Stimulated activated CD8-positive, alpha-beta memory T cell treated with anti-CD3 and anti-CD28 coated beads, Interleukin-4, amount 100 ng/mL, for 4 hours (primary cell): ENCODE measurements at regions not wholly inside any gene's neighbourhood (a gene's known extent, or its start where the extent isn't known, plus 50 kb on each side); places are given as distances from the start of the nearest gene placed in this dataset.

ENCODE experiments used
- DNase-seq, 2 donors: peaks; one replicate each; pipeline ENCODE4 v3.0.0-alpha.2; 2020; ENCODE audit warnings: low read depth in 2 of 2, low spot score in 1 of 2

DNA sequence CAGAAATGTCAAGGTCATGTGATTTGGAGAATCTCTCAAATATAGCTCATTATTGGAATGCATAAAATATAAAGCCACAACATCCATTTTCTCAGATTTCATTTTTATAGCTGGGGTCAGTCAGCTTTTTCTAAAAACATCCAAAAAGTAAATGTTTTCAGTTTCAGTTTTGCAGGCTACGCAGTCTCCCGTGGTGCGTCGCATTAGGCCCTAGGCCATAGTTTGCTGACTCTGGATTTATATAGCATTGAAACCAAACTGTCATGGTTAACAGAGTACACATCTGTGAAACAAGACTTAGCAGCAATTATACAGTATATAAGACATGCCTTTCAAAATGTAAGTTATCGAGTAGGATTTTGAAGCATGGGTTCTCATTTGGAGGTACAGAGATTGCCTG, 140.0 kb downstream of the IRS2 start:
- no peak for DNase-seq

DNA sequence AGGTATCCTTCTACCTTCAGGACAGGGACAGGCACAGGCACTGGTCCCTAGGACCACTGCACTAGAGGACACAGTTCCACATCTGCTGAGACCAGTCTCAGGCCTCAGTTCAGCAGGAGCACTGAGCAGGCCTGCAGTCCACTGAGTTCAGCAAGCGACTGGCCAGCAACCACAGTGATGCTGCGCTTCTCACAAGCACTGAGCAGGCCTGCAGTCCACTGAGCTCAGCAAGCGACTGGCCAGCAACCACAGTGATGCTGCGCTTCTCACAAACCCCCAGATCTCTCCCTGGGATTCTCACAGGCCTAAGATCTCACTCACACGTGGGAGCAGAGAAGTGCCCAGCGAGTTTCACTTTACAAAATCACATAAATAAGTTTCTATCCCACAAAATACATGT, 140.6 kb downstream of the IRS2 start:
- DNase-seq, result no peak

DNA sequence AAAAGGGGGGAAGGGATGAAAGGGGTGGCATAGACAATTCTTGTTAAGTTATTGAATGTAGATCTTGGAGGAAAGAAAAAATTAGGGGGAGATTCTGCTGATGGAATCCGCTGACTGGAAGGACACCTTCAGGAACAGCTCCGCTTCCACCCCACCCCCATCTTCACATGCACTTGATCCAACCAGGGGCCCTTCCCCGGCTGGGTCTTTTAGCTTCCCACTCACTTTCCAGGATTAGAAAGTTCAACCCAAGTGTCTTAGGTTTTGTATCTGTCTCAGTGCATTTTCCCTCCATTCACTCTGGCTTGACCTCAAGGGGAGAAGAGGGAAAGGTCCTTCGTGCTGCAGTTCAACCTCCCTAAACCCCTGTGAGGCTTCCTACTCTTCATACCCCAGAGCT, 141.4 kb downstream of the IRS2 start:
- no peak for DNase-seq

DNA sequence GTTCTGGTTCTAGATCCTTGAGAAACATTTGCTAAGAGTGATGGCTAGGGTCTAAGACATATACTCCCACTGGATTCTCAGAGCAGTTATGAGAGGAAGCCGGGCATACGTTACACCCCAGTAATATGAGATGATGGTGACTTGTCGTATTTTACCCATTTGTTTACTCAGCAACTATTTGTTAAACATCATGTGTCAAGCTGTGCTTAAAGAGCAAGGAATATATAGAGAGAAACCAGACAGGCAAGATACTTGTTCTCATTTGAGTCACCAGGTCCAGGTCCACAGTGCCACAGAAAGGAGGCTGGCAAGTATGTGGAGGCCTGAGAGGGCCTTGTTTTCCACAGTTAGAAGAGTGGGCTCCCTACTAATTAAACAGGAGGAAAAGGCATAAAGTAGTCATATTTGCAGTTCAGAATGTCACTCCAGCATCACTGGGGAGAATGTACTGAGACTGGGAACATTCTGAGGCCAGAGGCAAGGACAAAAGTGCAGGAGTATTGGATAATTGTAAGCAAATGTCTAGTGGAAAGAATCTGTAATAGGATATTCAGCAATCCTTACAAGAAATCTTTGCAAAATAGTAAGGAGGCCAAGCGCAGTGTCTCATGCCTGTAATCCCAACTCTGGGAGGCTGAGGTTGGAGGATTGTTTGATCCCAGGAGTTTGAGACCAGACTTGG, 142.2 kb downstream of the IRS2 start:
- no peak for DNase-seq

DNA sequence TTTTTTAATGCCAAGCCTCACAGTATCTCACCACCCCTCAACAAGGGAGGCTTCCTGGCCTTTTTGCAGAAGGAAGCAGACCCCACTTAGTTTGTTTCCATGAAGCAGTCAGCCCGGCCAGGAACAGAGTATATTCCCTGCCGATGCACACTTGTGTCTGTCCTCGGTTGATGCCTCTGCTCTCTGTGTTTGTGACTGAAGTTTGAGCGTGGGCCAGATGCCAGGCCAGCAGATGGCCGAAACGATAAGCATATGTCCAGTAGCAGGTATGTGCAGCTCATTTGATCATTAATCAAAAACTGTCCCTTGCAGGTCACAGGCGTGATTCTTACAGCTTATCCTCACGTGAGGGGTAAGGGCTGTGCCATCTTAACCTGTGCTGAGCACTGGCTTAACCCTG, 144.0 kb downstream of the IRS2 start:
- no peak for DNase-seq

DNA sequence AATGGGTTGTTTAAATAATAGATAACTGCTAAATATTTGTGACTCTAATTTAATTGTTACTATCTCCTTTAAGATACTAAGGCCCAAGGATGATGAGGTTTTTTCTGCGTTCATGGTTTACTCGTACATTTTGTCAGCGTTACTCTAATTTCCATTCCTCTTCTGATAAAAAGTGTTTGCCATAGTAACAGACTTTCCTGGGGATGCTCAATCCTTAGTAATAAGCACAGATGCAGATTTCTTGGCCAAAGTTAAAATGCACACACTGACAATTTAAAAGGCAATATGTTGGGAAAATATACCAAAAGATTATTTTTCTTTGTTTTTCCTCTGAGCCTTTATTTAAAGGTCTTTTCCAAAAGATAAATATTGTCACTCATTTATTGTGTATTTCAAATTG, 149.6 kb downstream of the IRS2 start:
- no peak for DNase-seq

DNA sequence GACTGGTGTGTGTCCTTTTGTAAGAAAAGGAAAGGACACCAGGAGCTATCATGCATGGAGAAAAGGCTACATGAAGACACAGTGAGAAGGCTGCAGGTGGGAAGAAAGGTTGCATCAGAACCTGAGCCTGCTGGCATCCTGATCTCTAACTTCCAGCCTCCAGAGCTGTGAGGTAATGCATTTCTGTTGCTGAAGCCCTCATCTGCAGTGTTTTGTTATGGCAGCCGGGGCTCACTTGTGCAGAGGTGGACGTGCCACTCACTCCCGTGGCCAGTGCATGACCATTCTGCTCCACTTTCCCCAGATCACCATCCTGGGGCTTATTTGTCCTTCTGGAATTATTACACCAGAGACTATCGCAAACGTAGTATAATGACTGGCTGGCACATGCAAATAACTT, 155.3 kb downstream of the IRS2 start:
- DNase-seq, result no peak

DNA sequence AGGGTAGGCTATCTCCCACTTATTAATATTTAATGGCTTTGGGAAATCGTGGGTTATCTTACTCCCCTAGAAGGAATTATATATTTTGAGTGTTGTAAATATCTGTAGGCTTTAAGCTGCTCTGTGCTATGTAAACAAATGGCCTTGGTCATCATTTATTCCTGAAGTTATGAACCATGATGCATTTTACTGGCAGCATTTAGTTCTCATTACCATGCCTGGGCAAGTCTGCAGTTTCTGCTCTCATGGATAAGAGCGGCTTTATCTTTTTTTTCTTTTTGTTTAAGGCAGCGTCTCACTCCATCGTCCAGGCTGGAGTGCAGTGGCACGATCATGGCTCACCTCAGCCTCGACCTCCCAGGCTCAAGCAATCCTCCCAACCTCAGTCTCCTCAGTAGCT, 156.1 kb downstream of the IRS2 start:
- no peak for DNase-seq

DNA sequence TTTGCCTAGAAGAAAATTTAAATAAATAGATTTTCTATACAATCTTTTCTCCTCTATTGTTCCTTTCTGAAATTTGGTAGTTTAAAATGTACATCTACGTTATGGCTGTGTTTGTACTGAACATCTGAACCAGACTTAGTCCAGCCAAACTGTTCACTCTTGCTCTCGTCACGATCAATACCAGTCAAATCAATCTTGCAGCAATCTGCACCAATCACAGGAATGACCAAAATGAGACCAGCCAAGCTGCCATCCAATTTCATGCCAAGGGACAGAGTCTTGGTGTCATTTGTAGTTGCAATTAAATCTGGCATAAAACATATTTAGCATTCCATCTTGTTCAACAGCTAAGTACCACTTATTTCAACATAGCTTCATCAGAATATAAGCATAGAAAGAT, 156.6 kb downstream of the IRS2 start:
- no peak for DNase-seq

DNA sequence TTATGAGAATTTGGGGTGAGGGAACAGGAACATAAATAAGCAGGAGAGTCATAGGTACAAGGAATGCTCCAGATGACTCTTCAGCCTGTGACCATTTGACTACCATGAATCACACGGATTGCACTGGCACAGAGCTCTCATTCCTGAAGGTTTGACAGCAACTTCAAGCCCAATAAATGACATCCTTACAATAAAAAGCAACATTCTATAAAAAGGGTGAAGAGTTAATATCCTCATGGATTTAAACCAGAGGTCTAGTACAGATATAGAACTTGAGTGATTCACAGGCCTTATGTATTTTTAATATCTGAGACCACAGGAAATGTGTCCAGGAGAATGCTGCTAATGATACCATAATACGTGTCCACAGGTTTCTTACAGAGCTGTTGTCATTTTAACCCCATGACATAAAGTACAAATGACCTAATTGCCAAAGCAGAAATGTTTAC, 158.1 kb downstream of the IRS2 start:
- DNase-seq, result no peak

DNA sequence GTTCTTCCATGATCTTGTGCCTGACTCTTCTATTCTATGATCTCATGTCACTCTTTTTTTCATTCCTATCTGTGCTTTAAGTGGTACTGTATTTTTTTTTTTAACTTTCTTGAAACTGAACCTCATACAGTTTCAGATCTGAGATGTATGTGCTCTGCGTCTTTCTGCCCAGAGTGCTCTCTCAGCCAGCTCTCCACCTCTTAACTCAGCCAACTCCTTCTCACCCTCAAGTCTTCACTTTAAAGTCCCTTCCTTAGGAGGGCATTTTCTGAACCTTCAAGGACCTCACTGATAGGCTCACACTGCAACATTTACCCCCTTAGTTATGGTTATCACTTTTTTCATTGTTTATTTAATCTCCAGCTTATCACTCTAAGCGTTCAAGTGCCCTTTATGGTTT, 158.7 kb downstream of the IRS2 start:
- no peak for DNase-seq

DNA sequence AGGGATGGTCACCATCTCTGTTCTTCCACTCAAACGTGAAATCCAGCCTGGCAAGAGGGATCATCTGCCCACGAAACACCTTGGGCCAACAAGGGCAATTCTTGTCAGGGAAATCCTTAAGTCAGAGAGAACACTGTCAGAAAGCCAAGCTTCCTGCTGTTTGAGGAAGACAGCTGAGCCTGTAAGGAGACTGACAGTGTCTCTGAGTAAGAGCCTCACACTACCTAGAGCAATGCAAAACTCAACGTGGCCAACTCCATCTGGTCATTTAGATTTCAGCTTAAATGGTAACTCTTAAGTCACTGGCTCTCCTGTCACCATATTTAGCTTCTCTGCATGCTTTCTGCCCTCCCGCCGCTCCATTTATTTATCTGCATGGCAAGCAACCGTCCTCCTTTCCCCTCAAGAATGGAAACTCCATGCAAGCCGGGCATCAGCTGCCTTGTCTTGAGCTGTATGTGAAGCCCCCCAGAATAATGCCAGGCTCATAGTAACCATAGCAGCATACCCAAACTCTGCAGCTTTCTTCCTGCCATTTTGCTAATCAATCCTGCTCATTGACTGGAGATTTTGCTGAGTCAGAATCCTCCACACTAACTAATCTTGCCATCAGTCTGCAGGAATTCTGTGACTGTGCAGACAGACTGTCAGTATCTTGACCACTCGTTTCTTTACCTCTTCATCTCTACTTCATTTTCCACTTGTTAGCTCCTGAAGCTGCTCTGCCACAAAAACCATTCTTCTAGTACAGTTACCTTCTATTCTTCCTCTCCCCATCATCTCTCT, 159.8 kb downstream of the IRS2 start:
- no peak for DNase-seq

DNA sequence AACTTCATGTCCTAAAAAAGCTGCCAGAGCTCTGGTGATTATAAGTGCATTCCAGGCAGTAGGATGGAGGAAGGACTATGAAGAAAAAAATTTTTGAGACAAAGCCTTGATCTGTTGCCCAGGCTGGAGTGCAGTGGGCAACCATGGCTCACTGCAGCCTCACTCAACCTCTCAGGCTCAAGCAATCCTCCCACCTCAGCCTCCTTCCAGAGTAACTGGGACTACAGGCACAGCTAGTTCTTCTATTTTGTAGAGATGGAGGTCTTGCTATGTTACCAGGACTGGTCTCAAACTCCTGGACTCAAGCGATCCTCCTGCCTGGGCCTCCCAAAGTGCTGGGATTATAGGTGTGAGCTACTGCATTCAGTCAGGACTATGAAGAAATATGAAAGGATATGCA, 161.2 kb downstream of the IRS2 start:
- no peak for DNase-seq

DNA sequence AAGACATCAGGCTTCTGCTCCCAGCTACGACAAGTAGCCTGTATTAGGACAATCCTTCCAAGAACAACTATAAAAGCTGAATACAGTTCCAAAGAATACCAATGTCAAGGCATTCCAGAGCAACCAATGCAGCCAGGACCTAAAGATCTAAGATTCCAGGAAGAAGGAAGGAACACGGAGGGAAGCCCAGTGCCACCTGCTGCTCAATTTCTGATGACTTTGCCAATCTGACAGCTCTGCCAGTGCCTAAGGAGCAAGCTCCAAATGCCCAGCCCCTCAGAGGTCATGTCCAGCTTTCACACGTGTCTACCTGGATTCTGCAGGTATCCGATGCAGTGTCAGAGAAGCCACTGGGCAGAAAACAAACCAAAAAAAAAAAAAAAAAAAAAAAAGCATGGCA, 164.4 kb downstream of the IRS2 start:
- DNase-seq, result no peak

DNA sequence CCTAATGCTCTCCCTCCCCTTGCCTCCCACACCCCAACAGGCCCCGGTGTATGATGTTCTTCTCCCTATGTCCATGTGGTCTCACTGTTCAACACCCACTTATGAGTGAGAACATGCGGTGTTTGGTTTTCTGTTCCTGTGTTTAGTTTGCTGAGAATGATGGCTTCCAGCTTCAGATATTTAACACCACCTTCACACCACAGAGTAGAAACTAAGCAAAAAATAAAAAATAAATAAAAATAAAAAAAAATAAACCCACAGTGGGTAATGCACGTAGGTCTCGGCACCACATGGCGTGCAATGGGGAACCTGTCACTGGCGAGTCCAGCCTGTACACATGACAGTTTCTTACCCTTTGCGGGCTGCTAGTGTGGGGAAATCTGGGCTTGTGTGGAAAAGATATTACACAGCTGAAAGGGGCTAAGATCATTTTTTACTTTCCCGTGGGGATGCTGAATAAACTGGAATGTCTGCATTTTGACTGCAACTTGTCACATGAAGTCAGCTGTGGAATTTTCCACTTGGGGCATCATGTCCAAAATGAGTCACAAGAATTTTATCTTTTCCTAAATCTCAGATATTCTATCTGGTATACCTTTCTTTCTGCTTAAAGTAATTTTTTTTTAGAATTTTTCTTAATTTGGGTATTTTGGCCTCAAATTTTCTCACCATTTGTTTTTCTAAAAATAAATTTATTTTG, 170.5 kb downstream of the IRS2 start:
- DNase-seq, result no peak

DNA sequence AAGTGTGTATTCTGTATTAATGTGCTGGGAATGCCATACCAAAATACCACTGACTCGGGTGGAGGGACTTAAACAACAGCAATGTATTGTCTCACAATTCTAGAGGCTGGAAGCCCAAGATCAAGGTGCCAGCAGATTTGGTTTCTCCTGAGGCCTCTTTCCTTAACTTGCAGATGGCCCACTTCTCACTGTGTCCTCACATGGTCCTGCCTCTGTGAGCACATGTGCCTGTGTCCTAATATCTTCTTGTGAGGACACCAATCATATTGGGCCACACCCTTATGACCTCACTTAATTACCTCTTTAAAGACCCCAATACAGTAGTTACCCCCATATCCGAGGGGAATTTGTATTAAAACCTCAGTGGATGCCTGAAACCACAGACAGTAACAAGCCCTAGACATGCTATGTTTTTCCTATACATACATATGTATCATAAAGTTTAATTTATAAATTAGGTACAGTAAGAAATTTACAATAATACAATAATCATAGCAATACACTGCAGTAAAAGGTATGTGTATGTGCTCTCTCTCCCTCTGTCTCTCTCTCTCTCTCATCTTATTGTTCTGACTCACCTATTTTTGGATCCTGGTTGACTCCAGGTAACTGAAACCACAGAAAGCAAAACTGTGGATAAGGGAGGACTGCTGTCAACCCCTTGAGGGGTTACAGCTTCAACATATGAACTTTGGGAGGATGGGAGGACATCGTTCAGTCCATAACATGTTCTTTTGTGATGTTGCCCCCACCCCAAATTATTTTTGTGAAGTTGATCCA, 174.3 kb downstream of the IRS2 start:
- no peak for DNase-seq

DNA sequence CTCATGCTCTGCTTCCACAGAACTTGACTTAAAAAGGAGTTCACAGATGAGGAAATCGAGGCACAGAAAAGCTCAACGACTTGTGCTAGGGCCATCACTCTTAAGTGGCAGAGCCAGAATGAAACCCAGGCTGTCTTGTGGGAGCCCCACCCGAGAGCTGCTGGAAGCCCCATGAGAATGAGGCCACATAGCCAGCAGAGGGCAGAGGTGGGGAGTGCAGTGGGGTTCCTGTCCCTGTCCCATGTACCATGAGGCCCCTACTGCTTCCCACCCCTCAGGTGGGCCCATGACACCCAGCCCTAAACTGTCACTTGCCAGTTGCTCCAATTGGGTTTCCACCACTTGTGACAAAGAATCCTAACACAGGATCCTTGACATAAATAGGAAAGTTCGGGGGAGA, 175.9 kb downstream of the IRS2 start:
- DNase-seq, result peak in 1 of 2 donors; percentile 1

DNA sequence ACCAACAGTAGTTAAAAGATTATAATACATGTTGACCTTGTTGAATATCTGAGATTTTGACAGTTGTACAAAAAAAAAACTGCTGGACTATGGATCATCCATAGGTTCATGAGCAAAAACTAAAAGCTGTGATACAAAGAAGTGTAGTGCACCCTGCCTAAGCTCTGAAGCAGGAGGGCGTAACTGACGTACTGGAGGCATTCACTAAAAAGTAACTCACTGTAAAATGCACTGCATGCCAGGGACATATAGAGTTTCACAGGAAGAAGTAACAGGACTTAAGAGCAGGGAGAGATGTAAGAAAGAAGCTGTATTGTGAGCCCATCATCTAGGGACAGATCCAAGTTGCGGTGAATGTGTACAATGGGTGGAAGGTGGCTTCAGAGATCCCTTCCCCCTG, 177.9 kb downstream of the IRS2 start:
- no peak for DNase-seq

DNA sequence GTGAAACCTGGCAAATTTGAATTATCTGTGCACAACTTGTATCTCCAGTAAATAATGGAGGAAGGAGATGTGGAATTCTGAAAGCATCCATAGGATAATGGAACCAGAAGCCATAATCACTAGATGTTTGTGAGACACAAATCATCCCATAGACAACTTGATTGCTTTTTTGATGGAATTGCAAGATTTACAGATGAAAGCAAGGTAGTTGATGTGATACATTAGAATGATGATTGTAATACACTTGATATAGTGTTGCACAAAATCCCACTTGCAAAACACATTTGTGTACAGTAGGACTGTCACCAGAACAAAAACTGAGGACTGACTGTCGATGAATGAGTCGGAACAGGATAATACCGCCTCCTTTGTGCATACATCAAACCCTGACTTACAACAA, 178.3 kb downstream of the IRS2 start:
- no peak for DNase-seq

DNA sequence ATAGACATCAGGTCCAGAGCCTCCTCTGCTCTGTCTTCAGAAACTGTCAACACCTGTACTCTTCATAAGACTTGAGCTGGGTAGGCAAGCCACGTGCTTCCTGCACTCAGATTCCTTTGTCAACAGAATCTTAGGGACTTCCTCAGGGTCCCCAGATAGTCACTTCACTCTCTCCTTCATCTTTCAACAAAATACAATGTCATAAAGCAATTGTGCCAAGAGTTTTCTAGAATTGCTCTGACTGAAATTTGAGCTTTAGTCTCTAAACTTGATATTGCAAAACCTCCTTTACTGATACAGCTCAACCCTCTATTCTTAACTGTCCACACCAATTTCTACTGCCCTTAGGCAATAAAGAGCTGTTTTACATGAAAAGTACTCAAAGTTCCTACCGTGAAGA, 179.9 kb downstream of the IRS2 start:
- DNase-seq, result no peak

DNA sequence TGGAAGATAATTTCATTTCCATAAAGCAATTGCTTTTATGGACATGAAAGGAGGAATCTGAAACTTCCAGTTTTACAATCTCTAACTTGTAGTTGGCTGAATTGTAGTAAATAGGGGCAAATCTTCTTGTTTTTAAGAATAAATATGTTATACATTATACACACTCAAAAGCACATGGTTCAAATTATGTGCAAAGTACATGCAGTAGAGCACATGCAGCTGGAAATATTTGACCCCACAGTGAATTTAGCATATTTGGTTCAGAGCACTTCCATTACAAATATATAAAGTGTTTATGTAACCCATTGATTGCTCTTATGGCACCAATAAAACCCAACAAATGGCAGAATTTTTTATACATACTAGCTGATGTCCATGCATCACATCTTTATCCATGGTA, 180.5 kb downstream of the IRS2 start:
- DNase-seq, result no peak

DNA sequence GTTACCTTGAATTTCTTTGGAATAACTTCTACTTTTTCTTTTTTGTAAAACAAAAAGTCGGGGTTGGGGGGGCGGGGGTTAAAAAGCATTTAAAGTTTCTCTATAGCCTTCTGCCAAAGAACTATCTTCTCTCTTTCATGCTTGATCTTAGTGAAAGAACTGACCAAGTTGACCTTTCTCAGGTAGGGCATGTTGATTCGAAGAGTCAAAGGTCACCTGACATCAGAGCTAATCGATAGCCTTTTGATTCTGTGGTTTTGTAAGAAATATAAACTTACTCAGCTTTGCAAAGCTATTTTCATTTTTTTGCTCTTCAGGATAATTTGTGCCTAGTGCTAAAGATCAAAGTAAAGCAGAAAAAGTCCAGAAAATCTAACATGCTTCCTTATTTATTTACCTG, 181.5 kb downstream of the IRS2 start:
- DNase-seq, result no peak
